Neural cell (in vitro differentiated cells): ENCODE measurements at regions not wholly inside any gene's neighbourhood (a gene's known extent, or its start where the extent isn't known, plus 50 kb on each side); places are given as distances from the start of the nearest gene placed in this dataset.

Experiments
- H2AFZ ChIP-seq: fragments of 200-600, 300-800 bp; sonication (generic), shearing (Covaris generic); 2 replicates; pipeline ENCODE4 v1.6.0; 2014; ENCODE audit warnings: low read depth, mild to moderate bottlenecking, antibody characterized with exemption, low read length, moderate library complexity
- H3F3A ChIP-seq: fragments of 200-600 bp; shearing (Covaris generic); 2 replicates; pipeline ENCODE4 v1.6.1; 2016; ENCODE audit warnings: mild to moderate bottlenecking, moderate library complexity, mixed read lengths, antibody characterized with exemption, low read length; ENCODE audit not compliant: insufficient read depth, poor library complexity, severe bottlenecking
- H3K27ac ChIP-seq: fragments of 200-600, 300-800 bp; sonication (generic), shearing (Covaris generic); 2 replicates; pipeline ENCODE4 v1.5.1; 2014; ENCODE audit warnings: mild to moderate bottlenecking, low read length, moderate library complexity
- H3K27me3 ChIP-seq: fragments of 300-800, 200-600 bp; sonication (generic), shearing (Covaris generic); 2 replicates; pipeline ENCODE4 v1.6.0; 2014; ENCODE audit warnings: mild to moderate bottlenecking, low read depth, low read length, moderate library complexity; ENCODE audit not compliant: insufficient read depth
- H3K36me3 ChIP-seq: fragments of 300-800, 200-600 bp; sonication (generic), shearing (Covaris generic); 2 replicates; pipeline ENCODE4 v1.5.1; 2014; ENCODE audit warnings: mild to moderate bottlenecking, antibody characterized with exemption, low read length, moderate library complexity; ENCODE audit not compliant: insufficient read depth
- H3K4me2 ChIP-seq: fragments of 300-800, 200-600 bp; sonication (generic), shearing (Covaris generic); 2 replicates; pipeline ENCODE4 v1.6.0; 2014; ENCODE audit warnings: mild to moderate bottlenecking, low read length
- H3K4me3 ChIP-seq: fragments of 300-800, 200-600 bp; sonication (generic), shearing (Covaris generic); 2 replicates; pipeline ENCODE4 v1.5.1; 2014; ENCODE audit warnings: mild to moderate bottlenecking, low read length, moderate library complexity
- H3K79me2 ChIP-seq: fragments of 200-600 bp; shearing (Covaris generic); replicated peaks from 2 replicates; pipeline ENCODE4 v1.6.0; 2014; ENCODE audit warnings: mild to moderate bottlenecking, low read length, moderate library complexity; ENCODE audit not compliant: insufficient read depth
- H3K9ac ChIP-seq: fragments of 300-800, 200-600 bp; sonication (generic), shearing (Covaris generic); 2 replicates; pipeline ENCODE4 v1.6.1; 2016; ENCODE audit warnings: mild to moderate bottlenecking, low read length, mixed read lengths
- H3K9me2 ChIP-seq: fragments of 200-600 bp; shearing (Covaris generic); 2 replicates; pipeline ENCODE4 v1.6.1; 2016; ENCODE audit warnings: mild to moderate bottlenecking, low read length, mixed read lengths; ENCODE audit not compliant: insufficient read depth
- H3K9me3 ChIP-seq: fragments of 200-600, 300-800 bp; sonication (generic), shearing (Covaris generic); 2 replicates; pipeline ENCODE4 v1.6.1; 2016; ENCODE audit warnings: mild to moderate bottlenecking, mixed run types, low read length, moderate library complexity, mixed read lengths
- H4K20me1 ChIP-seq: fragments of 200-600 bp; shearing (Covaris generic); 2 replicates; pipeline ENCODE4 v1.6.1; 2016; ENCODE audit warnings: mild to moderate bottlenecking, mixed run types; ENCODE audit not compliant: insufficient read depth
- CTCF ChIP-seq: fragments of 450-650 bp; IDR thresholded peaks from 2 replicates; pipeline ENCODE4 v1.5.1; 2014; ENCODE audit warnings: antibody characterized with exemption, mild to moderate bottlenecking, moderate library complexity; ENCODE audit not compliant: poor library complexity, severe bottlenecking
- EP300 ChIP-seq: fragments of 450-650 bp; conservative IDR thresholded peaks from 2 replicates; pipeline ENCODE4 v1.6.1; 2014; ENCODE audit warnings: antibody characterized with exemption, mild to moderate bottlenecking, moderate library complexity; ENCODE audit not compliant: poor library complexity, severe bottlenecking
- EZH2 ChIP-seq: fragments of 200-600, 300-800 bp; shearing (Covaris generic), sonication (generic); IDR thresholded peaks from 2 replicates; pipeline ENCODE4 v1.6.1; 2014; ENCODE audit warnings: antibody characterized with exemption, low read length, borderline replicate concordance, mild to moderate bottlenecking; ENCODE audit not compliant: insufficient read depth, poor library complexity, severe bottlenecking
- MXI1 ChIP-seq: fragments of 450-650 bp; conservative IDR thresholded peaks from 2 replicates; pipeline ENCODE4 v1.6.1; 2014; ENCODE audit warnings: antibody characterized with exemption, mild to moderate bottlenecking; ENCODE audit not compliant: poor library complexity, severe bottlenecking
- POLR2AphosphoS5 ChIP-seq: IDR thresholded peaks from 2 replicates; pipeline ENCODE4 v1.6.1; 2012
- RAD21 ChIP-seq: fragments of 450-650 bp; conservative IDR thresholded peaks from 2 replicates; pipeline ENCODE4 v1.6.1; 2014; ENCODE audit warnings: antibody characterized with exemption, mild to moderate bottlenecking, moderate library complexity
- REST ChIP-seq: IDR thresholded peaks from 2 replicates; pipeline ENCODE4 v1.6.1; 2012; ENCODE audit warnings: borderline replicate concordance
- SMC3 ChIP-seq: fragments of 450-650 bp; conservative IDR thresholded peaks from 2 replicates; pipeline ENCODE4 v1.6.1; 2014; ENCODE audit warnings: antibody characterized with exemption, mild to moderate bottlenecking, moderate library complexity; ENCODE audit not compliant: poor library complexity
- TAF1 ChIP-seq: IDR thresholded peaks from 2 replicates; pipeline ENCODE4 v1.6.1; 2012; ENCODE audit warnings: low read depth

GRCh38 chr1:191305370-191305769 lies 827.7 kb upstream of the BRINP3 start:
- Histone ChIP-seq H3K4me3 (no peak overlapping the region), H3F3A (no peaks in the 10 kb centered on the region), H3K9ac (no peak overlapping the region), H3K9me3 (no peaks in the 10 kb centered on the region), H3K27me3 (no peaks in the 10 kb centered on the region), H3K36me3 (no peaks in the 10 kb centered on the region), H2AFZ (no peak overlapping the region), H4K20me1 (no peaks in the 10 kb centered on the region), H3K27ac (no peak overlapping the region), H3K79me2 (no peaks in the 10 kb centered on the region), H3K9me2 (no peaks in the 10 kb centered on the region), H3K4me2 (no peak overlapping the region)
- TF ChIP-seq POLR2AphosphoS5, result no peak
- no peak for TF ChIP-seq MXI1
- no peak for TF ChIP-seq EP300
- no peak for TF ChIP-seq CTCF
- no peak for TF ChIP-seq RAD21
- no peak for TF ChIP-seq REST
- no peak for TF ChIP-seq TAF1
- no peak for TF ChIP-seq SMC3
- TF ChIP-seq EZH2, result no peak

GRCh38 chr1:191306916-191307315 lies 829.3 kb upstream of the BRINP3 start:
- H3K79me2 ChIP-seq, result no peaks in the 10 kb centered on the region
- H2AFZ ChIP-seq, result no peak overlapping the region
- no peak overlapping the region for H3K4me3 ChIP-seq

More at GRCh38 chr1:191306916-191307315, 829.3 kb upstream of the BRINP3 start:
- Histone ChIP-seq H3K27ac (no peak overlapping the region), H3K27me3 (no peaks in the 10 kb centered on the region), H3K9me3 (no peaks in the 10 kb centered on the region), H3F3A (no peaks in the 10 kb centered on the region), H3K4me2 (no peak overlapping the region), H4K20me1 (no peaks in the 10 kb centered on the region), H3K36me3 (no peaks in the 10 kb centered on the region), H3K9ac (no peak overlapping the region), H3K9me2 (no peaks in the 10 kb centered on the region)
- TF ChIP-seq POLR2AphosphoS5, result no peak
- TF ChIP-seq CTCF, result no peak
